K562 (cell line): ENCODE measurements at regions not wholly inside any gene's neighbourhood (a gene's known extent, or its start where the extent isn't known, plus 50 kb on each side); places are given as distances from the start of the nearest gene placed in this dataset.

Source experiments
- ATAC-seq: fragments of 200-7000 bp; cut with Tn5 transposase; 3 replicates; pipeline ENCODE4 v1.9.1; 2020; ENCODE audit warnings: moderate library complexity
- BruUV-seq: library from RNA; stranded (reverse); fragments of 400-500 nt; replicated peaks from 2 replicates; lab custom pipeline; 2021; lab: Mats Ljungman, UMichigan
- CTCF ChIA-PET: fragments of 300-600 bp; formaldehyde crosslinking; extraction: SDS; loops from one replicate; lab custom pipeline; 2021; ENCODE audit warnings: low intra/inter-chr PET ratio; lab: Yijun Ruan, JAX
- POLR2A ChIA-PET: fragments of 300-600, 350-650 bp; sonication (Branson Sonifier 250); formaldehyde crosslinking; extraction: SDS; loops from one replicate; lab custom pipeline; 2021; ENCODE audit warnings: antibody characterized with exemption, inconsistent platforms; lab: Yijun Ruan, JAX
- DNase-seq, 4 experiments: peaks; one replicate each; pipeline versions ENCODE4 v3.0.0 to v3.0.0-alpha.2; 2011 to 2018; ENCODE audit warnings: low spot score in 3 of 4, mixed read lengths in 3 of 4; ENCODE audit errors: extremely low read depth in 1 of 4
- FAIRE-seq: peaks from 2 replicates; lab custom pipeline; 2011; peaks lifted over from hg19 to GRCh38; lab: Jason Lieb, UNC
- H2AFZ ChIP-seq: 2 replicates; pipeline ENCODE4 v1.6.0; 2011; ENCODE audit warnings: low read depth, low read length, control low read depth, inconsistent platforms
- H3K27ac ChIP-seq: fragments of 200-600 bp; 3 replicates; pipeline ENCODE4 v1.8.0; 2011; ENCODE audit warnings: low read depth, mild to moderate bottlenecking, control low read depth, inconsistent platforms, low read length, moderate library complexity, mixed read lengths; ENCODE audit errors: extremely low read depth
- H3K27me3 ChIP-seq, 2 experiments: fragments of 300-600 bp in 1 of 2; 2 replicates in 1 of 2; 3 replicates in 1 of 2; pipeline versions ENCODE4 v1.6.0 to v1.8.0; 2011; ENCODE audit warnings: inconsistent platforms in 2 of 2, low read length in 2 of 2, mild to moderate bottlenecking in 1 of 2, mixed read lengths in 1 of 2, moderate library complexity in 1 of 2; ENCODE audit not compliant: control insufficient read depth in 2 of 2, insufficient read depth in 2 of 2
- H3K36me3 ChIP-seq: fragments of 300-600 bp; 3 replicates; pipeline ENCODE4 v1.8.0; 2011; ENCODE audit warnings: mild to moderate bottlenecking, low read length, inconsistent platforms; ENCODE audit not compliant: control insufficient read depth, insufficient read depth
- H3K4me1 ChIP-seq, 2 experiments: fragments of 200-600 bp in 1 of 2; replicated peaks in 1 of 2; 2 replicates in 1 of 2; 3 replicates in 1 of 2; pipeline versions ENCODE4 v1.5.1 to v1.8.0; 2011; ENCODE audit warnings: inconsistent platforms in 2 of 2, low read length in 2 of 2, mild to moderate bottlenecking in 1 of 2, mixed read lengths in 1 of 2, moderate library complexity in 1 of 2; ENCODE audit not compliant: control insufficient read depth in 2 of 2, insufficient read depth in 2 of 2
- H3K4me2 ChIP-seq: 2 replicates; pipeline ENCODE4 v1.6.1; 2011; ENCODE audit warnings: low read length, control low read depth, inconsistent platforms, mixed read lengths; ENCODE audit not compliant: insufficient read depth
- H3K4me3 ChIP-seq: fragments of 200-600 bp; sonication (generic), shearing (Covaris generic); 2 replicates; pipeline ENCODE4 v1.5.1; 2016; ENCODE audit warnings: control low read depth, inconsistent platforms
- H3K79me2 ChIP-seq: fragments of 200-600 bp; 3 replicates; pipeline ENCODE4 v1.8.0; 2011; ENCODE audit warnings: low read length, inconsistent platforms; ENCODE audit not compliant: control insufficient read depth, insufficient read depth
- H3K9ac ChIP-seq, 2 experiments: 2 replicates each; pipeline versions ENCODE4 v1.6.0 to v1.6.1; 2011; ENCODE audit warnings: low read depth in 2 of 2, low read length in 2 of 2, control low read depth in 1 of 2, inconsistent platforms in 1 of 2, mild to moderate bottlenecking in 1 of 2, mixed read lengths in 1 of 2; ENCODE audit not compliant: insufficient read depth in 1 of 2
- H3K9me1 ChIP-seq: one replicate; pipeline ENCODE4 v1.6.0; 2011; ENCODE audit warnings: inconsistent platforms, mild to moderate bottlenecking, low read length, moderate library complexity; ENCODE audit not compliant: control insufficient read depth, insufficient read depth
- H3K9me3 ChIP-seq: replicated peaks from 2 replicates; pipeline ENCODE4 v1.5.1; 2011; ENCODE audit warnings: low read depth, low read length, inconsistent platforms; ENCODE audit not compliant: control insufficient read depth, insufficient read depth
- H4K20me1 ChIP-seq: replicated peaks from 2 replicates; pipeline ENCODE4 v1.6.1; 2011; ENCODE audit warnings: low read length, inconsistent platforms, mixed read lengths; ENCODE audit not compliant: control insufficient read depth, insufficient read depth
- ELF1 ChIP-seq: fragments of 200-800 bp; sonication (Bioruptor generic); IDR thresholded peaks from 2 replicates; pipeline ENCODE4 v1.6.1; 2016; ENCODE audit warnings: missing genetic modification characterization, missing compliant biosample characterization
- GTF2E2 ChIP-seq: fragments of 200-800 bp; sonication (Bioruptor generic); IDR thresholded peaks from 2 replicates; pipeline ENCODE4 v1.6.1; 2016; ENCODE audit warnings: missing genetic modification characterization, missing compliant biosample characterization
- LEF1 ChIP-seq: fragments of 450-650 bp; IDR thresholded peaks from 2 replicates; pipeline ENCODE4 v1.6.1; 2016; ENCODE audit warnings: mild to moderate bottlenecking
- NCOA2 ChIP-seq, 2 experiments: fragments of 450-650 bp; IDR thresholded peaks; 2 replicates each; pipeline ENCODE4 v1.6.1; 2018; ENCODE audit warnings: mild to moderate bottlenecking in 2 of 2, moderate library complexity in 1 of 2; ENCODE audit not compliant: partially characterized antibody in 2 of 2
- NCOA4 ChIP-seq: fragments of 450-650 bp; IDR thresholded peaks from 2 replicates; pipeline ENCODE4 v1.6.1; 2018; ENCODE audit warnings: mild to moderate bottlenecking; ENCODE audit not compliant: partially characterized antibody
- PHF8 ChIP-seq: fragments of 200-600 bp; sonication (generic); IDR thresholded peaks from 2 replicates; pipeline ENCODE4 v1.6.1; 2012; ENCODE audit warnings: mixed run types, mild to moderate bottlenecking, inconsistent platforms, low read length, moderate library complexity, borderline replicate concordance
- ZBTB17 ChIP-seq: fragments of 450-650 bp; formaldehyde crosslinking; IDR thresholded peaks from 2 replicates; pipeline ENCODE4 v1.4.0; 2020; ENCODE audit warnings: mild to moderate bottlenecking
- WGBS: fragments of 100-300 bp; shearing (Covaris generic); methylation state at CpG from one replicate; pipeline ENCODE4 v1.1.6; 2016; ENCODE audit warnings: low coverage, mixed read lengths; ENCODE audit not compliant: insufficient coverage; ENCODE audit errors: missing lambda C conversion rate; 5-methylcytosine and 5-hydroxymethylcytosine counted together
- in situ Hi-C: fragments of 300-500 bp; cut with MboI; formaldehyde crosslinking; loops from 4 replicates; pipeline ENCODE4 v1.15.0; 2018; ENCODE audit warnings: inconsistent platforms, mixed read lengths
- intact Hi-C: fragments of 100-400 bp; cut with micrococcal nuclease; formaldehyde crosslinking; loops from 2 replicates; pipeline ENCODE4 v1.14.2; 2022
- TF ChIP-seq, protein P1 (sequence below), 2 experiments: fragments of 450-650 bp; IDR thresholded peaks; 2 replicates each; pipeline ENCODE4 v1.6.1; 2016
- TF ChIP-seq, protein P2 (sequence below): sonication (generic); formaldehyde crosslinking; IDR thresholded peaks from 2 replicates; pipeline ENCODE4 v1.8.0; 2023; ENCODE audit warnings: mild to moderate bottlenecking, missing genetic modification reagents
- TF ChIP-seq, protein P3 (sequence below), 3 experiments: IDR thresholded peaks in 2 of 3; conservative IDR thresholded peaks in 1 of 3; 2 replicates each; pipeline ENCODE4 v1.5.1; 2011 to 2012; ENCODE audit warnings: low read length in 3 of 3, mild to moderate bottlenecking in 3 of 3, control low read depth in 2 of 3, improper control_type of control experiment in 1 of 3, inconsistent platforms in 1 of 3, low read depth in 1 of 3, mixed read lengths in 1 of 3, moderate library complexity in 1 of 3; ENCODE audit not compliant: insufficient read depth in 2 of 3

DNA sequence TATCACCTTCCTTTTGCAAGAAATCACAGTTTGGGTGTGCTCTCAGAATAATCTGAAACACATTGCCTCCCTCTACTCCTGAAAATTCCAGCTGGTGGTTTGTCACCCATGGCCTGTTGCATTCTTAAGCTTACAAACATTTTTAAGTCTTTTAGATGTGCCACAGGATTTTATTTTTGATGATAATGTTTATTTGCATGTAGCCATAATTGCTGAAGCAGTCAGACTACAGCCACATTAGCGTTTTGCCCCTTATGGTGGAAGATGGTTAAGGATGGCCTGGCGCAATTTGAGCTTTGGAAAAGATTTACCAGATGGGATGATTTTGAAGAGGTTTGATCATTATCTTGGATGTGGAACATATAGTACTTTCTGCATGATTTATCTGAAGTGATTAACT lies 439.5 kb downstream of the MEIS1 start:
- no peak for FAIRE-seq
- no TSS peak for BruUV-seq
- in situ Hi-C loops, result no loop called here
- Histone ChIP-seq H3K9ac (no peak overlapping the region), H3K4me1 (no peaks in the 10 kb centered on the region), H3K9me3 (no peaks in the 10 kb centered on the region), H3K4me3 (no peak overlapping the region), H3K79me2 (no peaks in the 10 kb centered on the region), H3K27me3 (no peaks in the 10 kb centered on the region), H4K20me1 (no peaks in the 10 kb centered on the region), H3K4me2 (no peak overlapping the region), H3K27ac (no peak overlapping the region), H3K9me1 (no peaks in the 10 kb centered on the region), H2AFZ (no peak overlapping the region), H3K36me3 (no peaks in the 10 kb centered on the region)
- ChIA-PET CTCF (no interaction called here), POLR2A (no interaction called here)
- DNase-seq, result no peak
- no peak for ATAC-seq
- 0% methylated on average over 2 of the region's 2 CpGs for WGBS
- TF ChIP-seq, protein P1, sequence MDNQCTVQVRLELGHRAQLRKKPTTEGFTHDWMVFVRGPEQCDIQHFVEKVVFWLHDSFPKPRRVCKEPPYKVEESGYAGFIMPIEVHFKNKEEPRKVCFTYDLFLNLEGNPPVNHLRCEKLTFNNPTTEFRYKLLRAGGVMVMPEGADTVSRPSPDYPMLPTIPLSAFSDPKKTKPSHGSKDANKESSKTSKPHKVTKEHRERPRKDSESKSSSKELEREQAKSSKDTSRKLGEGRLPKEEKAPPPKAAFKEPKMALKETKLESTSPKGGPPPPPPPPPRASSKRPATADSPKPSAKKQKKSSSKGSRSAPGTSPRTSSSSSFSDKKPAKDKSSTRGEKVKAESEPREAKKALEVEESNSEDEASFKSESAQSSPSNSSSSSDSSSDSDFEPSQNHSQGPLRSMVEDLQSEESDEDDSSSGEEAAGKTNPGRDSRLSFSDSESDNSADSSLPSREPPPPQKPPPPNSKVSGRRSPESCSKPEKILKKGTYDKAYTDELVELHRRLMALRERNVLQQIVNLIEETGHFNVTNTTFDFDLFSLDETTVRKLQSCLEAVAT (IDR thresholded peaks at IDR 0.05), result no peak
- TF ChIP-seq NCOA4 (no peak), PHF8 (no peak), NCOA2 (IDR thresholded peaks at IDR 0.05; ENCODE audit: partially characterized antibody in 2 of 2) (no peak), LEF1 (no peak), ELF1 (tag) (no peak), GTF2E2 (tag) (no peak), ZBTB17 (CRISPR knock-in tag) (no peak)
- TF ChIP-seq, protein P2, sequence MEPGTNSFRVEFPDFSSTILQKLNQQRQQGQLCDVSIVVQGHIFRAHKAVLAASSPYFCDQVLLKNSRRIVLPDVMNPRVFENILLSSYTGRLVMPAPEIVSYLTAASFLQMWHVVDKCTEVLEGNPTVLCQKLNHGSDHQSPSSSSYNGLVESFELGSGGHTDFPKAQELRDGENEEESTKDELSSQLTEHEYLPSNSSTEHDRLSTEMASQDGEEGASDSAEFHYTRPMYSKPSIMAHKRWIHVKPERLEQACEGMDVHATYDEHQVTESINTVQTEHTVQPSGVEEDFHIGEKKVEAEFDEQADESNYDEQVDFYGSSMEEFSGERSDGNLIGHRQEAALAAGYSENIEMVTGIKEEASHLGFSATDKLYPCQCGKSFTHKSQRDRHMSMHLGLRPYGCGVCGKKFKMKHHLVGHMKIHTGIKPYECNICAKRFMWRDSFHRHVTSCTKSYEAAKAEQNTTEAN (CRISPR knock-in tag), result no peak
- TF ChIP-seq, protein P3, sequence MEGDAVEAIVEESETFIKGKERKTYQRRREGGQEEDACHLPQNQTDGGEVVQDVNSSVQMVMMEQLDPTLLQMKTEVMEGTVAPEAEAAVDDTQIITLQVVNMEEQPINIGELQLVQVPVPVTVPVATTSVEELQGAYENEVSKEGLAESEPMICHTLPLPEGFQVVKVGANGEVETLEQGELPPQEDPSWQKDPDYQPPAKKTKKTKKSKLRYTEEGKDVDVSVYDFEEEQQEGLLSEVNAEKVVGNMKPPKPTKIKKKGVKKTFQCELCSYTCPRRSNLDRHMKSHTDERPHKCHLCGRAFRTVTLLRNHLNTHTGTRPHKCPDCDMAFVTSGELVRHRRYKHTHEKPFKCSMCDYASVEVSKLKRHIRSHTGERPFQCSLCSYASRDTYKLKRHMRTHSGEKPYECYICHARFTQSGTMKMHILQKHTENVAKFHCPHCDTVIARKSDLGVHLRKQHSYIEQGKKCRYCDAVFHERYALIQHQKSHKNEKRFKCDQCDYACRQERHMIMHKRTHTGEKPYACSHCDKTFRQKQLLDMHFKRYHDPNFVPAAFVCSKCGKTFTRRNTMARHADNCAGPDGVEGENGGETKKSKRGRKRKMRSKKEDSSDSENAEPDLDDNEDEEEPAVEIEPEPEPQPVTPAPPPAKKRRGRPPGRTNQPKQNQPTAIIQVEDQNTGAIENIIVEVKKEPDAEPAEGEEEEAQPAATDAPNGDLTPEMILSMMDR (IDR thresholded peaks at IDR 0.05 in 2 of 3, conservative IDR thresholded peaks at IDR 0.05 in 1 of 3; ENCODE audit: insufficient read depth in 2 of 3, low read depth in 1 of 3, low read length in 3 of 3), result no peak
- intact Hi-C loops, result no loop called here
